NCI-H1694 (cell line): ENCODE measurements at regions not wholly inside any gene's neighbourhood (a gene's known extent, or its start where the extent isn't known, plus 50 kb on each side); places are given as distances from the start of the nearest gene placed in this dataset.
A peak's percentile ranks its signal among the peaks of the same experiment; 100 is the strongest.

Experiments used
- DNase-seq: peaks from one replicate; lab custom pipeline; 2025; lab: John Stamatoyannopoulos, UW

DNA sequence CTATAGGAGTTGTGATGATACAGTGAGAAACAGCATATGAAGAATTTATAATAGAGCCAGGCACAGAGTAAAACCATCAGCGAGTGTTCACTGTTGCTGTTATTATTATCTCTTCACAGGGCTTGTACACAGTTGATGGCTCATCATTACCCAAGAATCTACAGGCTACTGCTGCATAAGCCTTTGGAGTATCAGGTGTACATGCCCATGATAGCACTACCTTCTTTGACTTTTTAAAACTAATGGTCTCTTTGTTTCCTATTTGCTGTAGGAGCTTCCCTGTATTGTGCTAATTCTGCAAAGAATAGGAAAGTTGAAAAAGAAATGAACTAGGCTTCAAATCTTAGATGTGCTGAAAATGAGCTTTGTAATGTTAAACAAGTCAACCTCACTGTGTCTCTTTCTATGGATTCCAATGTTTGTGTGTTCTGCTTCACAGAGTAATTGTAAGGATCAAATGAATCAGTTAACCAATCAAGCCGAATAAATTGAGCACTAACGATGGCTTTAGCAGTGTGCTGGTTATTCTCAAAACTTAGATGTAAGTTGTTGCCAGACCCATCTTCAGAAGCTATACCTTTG, 138.8 kb downstream of the TUSC7 start:
- DNase-seq: no peak

DNA sequence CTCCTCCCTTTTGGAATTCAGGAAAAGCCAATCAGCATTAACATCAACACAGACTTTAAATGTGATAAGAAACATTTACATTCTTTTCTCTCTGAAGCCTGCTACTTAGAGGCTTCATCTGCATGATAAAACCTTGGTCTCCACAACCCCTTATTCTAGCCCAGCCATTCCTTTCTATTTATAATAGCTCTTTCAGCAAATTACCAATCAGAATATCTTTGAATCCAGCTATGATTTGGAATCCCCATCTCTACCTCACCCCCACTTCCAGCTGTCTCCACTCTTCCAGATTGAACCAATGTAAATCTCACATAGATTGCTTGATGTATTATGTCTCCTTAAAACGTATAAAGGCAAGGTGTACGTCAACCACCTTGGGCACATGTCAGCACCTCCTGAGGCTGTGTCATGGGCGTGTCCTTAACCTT, 139.7 kb downstream of the TUSC7 start:
- no peak for DNase-seq

DNA sequence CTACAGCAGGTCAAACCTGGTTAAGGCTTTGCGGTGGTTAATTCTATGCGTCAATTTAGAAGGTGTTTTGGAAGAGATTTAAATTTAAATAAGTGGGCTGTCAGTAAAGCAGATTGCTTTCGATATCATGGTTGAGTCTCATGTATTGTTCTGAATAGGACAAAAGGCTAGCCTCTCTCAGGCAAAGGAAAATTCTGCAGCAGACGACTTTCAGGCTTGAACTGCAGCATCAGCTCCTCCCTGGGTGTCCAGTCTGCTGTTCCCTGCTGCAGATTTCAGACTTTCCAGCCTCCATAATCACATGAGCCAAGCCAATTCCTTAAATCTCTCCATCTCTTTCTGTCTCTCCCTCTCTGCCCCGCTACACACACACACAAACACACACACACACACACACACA, 143.2 kb downstream of the TUSC7 start:
- DNase-seq: no peak

DNA sequence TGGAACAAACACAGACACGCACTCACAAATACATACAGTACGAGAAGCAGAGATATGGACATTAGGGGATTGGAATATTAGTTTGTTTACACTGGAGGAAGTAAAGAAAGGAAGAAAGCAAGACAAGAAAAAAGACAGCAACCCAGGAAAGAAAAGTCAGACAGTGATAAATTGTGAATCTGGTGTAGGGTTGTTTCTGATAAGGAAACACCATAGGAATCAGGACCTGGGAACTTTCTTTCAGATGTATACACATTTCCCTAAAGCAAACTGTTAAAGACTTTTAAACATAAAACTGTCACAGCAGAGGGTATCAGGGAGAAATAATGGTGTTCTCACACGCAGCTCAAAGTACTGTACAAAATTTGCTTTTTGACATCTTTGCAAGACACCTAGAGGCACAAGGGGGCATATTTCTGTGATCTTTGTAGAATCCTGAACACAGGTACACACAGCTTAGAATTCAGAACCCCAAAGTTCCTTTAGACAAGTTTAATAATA, 153.7 kb downstream of the TUSC7 start:
- no peak for DNase-seq

DNA sequence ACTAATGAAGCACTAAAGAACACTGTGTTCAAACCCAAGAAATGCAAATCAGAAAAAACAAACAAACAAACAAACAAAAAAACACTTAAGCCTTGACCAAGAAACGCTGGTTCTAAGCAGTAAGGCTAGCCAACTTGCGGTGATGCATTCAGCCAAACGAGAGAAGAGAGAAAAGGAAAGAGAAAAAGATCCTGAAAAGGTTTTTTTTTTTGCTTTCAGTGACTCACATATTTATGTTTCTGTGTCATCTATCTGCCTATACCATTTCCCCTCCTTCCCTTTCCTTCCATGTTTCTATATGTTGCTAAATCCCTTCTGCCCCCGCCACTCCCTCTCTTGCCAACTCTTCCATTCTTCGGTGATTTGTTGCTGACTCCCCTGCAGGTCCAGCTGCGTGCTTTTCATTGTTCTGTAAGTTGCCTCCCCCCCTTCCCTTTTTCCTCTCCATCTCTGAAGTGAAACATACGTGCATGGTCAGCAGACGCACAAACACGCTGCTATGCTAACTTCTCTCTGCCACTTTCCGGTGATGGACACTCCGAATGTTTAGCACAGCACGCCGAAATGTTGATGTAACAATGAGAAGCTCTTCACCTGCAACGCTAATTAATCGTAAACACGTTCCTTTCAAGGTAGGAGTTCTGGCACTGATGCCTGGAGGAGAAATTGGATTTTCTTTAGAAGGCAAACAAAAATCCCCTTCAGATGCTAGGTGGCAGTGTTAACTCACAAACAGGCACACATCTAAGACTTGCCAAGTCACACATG, 154.4 kb downstream of the TUSC7 start:
- peak; percentile 15 for DNase-seq

DNA sequence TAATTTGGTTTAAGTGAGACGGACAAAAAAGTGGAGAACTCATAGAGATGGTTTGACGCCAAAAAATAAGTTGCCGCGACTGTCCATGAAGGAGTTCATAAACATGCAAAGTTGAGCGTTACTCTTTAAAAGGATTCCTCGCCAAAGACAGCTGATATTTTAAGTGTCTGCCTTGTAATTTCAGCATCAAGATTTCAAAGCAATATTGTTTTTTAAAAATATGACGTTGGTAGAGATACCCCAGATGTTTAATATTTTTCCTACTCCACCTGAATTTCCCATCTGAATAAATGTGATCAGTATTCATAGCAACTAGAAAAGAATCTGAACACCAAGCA, 155.0 kb downstream of the TUSC7 start:
- no peak for DNase-seq

DNA sequence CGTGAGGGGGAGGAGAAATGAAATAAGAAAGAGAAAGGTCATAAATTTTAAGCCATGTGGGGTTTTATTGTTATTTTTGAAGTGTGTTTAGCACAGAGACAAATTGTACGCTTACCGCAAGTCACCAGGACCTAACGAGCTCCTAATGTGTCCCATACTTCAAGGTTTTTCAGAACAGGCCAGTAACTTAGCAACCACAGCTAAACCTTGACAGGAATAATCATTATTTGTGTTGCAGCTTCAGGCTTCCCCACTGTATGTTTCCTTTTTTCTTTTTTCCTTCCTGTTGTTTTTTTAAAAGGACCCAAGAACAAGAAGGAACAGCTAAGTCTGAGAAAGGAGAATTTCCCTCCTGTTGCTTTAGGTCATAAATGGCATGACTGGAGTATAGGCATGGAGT, 160.8 kb downstream of the TUSC7 start:
- DNase-seq: no peak

DNA sequence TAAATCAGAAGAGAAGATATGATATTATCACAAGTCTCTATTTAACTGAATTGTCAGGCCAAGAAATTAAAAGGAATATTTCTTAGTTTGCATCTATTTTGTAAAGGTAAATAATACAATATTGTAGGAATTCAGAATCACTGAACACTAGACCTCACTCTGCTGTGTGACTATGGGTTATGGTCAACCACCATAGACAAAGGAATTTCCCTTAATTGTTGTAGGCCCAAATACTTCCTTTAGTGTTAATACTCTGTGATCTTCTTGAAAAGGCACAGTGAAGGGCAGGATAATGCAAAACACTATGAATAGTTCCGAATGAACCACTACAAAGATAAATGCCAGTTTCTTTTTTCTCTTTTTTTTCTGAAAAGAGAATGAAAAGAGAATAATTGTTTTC, 162.3 kb downstream of the TUSC7 start:
- no peak for DNase-seq

DNA sequence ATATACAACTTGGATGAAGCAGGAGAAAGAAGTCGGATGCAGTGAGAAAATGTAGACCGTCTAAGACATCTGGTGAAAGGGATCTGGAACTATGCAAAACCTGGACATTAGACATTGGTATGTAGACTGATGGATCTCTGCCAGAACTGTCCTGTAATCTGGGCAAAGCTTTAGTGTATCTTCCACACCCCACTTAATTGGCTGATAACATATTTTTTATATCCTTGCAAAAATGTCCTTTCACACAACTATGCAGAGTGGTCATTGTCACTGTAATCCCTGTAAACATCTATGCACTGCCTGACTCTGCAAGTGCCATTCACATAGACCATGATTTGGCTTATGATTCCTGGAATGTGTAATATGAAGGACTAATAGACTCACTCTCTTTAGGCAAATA, 163.1 kb downstream of the TUSC7 start:
- no peak for DNase-seq

DNA sequence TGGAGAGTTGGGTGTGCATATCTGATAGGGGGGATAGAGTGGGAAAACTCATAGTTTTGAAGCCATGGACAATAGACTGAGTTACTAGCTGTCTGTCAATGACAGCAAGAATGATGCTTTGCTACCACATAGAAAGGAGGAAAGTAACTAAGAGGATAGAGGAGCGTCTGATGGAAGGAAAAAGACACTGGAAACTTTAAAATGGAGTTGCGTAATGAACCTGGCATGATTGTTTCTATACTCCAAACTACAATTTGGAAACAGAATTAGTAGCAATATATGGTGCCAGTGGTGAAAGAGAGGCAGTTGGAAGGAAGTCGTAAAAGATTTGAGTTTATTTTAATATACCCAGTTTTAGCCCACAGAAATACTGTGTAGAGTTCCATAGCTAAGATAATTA, 163.6 kb downstream of the TUSC7 start:
- DNase-seq: no peak

DNA sequence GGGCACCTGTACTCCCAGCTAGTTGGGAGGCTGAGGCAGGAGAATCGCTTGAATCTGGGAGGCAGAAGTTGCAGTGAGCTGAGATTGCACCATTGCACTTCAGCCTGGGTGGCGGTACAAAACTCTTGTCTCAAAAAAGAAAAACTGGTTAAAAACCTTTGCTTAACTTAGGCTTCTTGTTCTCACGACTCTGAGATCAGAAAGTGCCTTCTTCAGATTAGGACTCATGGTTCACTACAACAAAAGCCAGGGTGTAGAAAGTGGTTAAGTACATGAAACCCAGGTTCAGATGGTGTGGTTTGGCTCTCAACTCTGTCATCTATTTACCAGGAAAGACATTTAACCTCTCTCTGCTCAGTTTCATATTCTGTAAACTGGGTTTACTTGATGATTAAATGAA, 168.4 kb downstream of the TUSC7 start:
- no peak for DNase-seq

DNA sequence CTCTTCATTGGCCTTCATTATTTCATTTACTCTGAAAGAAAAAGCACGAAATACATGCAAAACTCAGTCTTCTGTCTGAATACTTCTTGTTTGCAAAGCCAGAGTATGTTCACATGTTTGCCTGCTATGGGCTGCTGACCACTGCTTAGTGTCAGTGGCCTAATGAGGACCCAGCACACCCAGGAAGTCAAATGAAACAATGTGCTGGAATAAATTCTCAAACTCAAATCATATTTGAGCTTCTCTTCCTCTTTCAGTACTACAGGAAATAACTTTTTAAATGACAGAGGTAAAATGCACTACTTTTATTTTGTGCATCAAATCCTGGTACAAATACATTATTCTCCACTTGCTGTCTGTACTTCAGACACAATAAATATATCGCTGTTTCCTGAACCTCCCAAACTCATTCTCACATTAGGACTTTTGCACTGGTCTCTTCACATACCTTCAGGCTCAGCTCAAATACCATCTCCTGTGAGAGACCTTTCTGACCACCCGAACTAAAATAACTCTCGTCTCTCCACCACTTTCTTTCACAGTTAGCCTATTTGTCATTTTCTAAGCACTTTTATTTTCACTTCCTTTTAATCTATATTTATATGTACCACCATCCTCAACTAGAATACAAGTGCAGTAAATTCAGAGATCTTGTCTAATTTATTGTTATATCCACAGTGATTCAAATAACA, 176.8 kb downstream of the TUSC7 start:
- DNase-seq: no peak

DNA sequence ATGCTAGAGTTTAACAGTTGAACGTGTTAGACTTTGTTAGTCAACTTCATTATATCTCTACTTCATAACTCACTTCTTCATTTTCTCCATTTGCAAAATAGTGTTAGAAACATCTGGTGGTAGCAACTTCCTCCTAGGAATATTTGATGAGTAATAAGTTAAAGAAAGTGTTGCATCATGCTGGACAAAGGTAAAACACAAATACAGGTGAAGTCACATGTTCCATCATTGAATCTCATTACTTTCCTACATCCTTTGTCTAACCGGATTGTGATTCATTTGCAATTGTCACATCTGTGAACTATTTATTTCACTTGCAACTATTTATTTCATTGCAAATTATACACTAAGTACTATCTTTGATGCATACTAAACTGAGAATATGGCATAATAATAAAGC, 186.5 kb downstream of the TUSC7 start:
- no peak for DNase-seq

DNA sequence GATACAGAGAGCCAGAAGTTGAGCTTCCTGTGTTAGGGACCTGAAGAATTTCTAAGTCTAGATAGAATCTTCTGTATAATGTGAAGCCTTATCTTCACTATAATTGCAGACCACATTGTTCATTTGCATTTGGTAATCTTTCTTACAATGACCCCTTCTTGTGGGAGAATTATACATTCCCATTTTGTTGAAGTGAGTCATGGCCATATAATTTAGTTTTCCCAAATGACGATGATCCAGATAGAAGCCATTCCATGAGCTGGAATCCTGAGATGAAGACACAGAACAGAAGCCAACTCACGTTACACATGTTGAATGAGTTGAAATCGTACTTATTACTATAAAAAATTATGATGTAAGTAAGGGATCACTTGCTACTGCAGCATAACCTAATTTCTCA, 187.8 kb downstream of the TUSC7 start:
- DNase-seq: no peak

DNA sequence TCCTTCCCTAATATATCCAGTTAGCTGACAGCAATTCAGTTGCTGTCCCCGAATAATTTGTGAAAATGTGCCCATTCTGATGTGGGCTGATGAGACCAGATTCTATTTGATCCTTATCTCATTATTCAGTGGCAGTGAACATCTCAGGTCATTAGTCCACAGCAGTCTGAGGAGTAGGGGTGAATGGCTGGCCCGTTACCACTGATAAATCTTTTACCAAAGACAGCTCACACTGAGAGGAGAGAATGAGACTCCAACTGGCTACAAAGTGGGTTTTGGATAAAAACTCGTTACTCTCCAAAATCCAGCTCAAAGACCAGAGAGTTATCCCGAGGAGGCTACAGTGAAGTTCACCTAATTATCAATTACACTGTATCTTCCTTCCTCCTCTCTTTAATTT, 189.7 kb downstream of the TUSC7 start:
- DNase-seq: no peak

DNA sequence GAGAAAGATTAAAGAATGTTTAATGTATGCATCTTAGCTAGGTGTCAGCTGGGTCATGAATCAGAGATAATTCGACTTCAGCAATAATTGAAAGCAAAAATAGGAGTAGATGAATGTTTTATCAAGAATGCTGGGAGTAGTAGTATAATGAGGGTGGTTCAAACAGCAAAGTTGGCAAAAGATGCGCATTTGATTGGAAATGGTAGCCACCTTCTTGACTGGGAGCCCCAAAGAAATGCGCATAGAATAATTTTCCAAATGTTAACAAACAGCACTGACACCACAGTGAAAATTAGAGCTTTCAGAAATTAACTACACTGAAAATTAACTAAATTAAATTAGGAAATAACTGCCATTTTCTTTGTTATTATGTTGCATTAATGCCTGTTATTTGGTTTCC, 195.8 kb downstream of the TUSC7 start:
- no peak for DNase-seq

DNA sequence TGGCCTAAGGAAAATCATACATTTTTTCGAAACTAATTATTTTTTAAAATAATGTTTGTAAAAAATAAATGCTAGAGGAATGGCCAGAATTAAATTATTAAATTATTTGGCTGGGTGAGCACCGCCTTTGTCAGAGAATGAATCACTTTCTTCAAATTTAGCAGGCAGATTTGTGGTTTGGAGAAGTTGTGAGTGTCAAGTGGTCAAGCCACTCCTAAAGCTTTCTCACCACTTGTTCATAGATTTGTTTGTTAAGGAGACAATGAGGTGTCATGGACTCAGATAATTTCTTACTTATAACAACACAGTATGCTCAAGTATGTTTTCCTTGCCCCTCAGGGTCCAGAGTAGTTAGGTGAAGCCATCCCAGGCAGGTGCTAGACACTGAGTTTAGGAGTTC, 196.2 kb downstream of the TUSC7 start:
- no peak for DNase-seq

DNA sequence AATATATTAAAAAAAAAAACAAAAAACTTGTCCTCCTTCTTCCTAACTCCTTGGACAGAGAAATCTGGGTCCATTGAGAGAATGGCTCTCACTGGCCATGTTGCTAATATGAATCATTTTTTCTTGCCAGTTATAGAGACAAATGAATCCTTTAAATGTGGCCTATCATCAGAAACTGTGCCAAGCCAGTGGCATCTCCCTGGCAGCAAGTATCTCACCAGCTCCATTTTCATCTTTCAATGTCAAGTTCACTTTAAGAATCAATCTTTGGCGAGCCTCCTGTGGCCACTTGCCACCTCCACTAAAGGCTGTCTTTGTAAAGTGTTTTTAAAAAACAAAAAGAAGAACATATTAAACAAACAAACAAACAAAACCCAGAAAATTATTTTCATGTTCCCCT, 202.5 kb downstream of the TUSC7 start:
- DNase-seq: no peak

DNA sequence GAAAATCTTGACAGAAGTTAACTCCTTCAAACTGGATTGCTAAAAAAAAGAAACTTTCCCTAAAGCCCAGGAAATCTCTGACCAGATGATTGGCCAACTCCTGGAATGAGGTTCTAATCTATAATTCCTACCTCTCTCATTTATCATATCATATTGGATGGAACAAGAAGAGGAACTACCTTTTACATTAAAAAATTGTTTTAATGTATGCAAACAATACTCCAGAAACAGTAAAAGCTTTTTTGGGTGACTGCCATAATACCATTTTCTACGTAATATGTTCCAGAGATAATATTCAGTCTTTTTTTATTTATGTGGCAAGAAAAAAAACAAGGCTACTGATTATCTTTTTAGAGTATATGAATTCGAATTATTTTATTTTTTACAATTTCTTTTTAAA, 204.4 kb downstream of the TUSC7 start:
- no peak for DNase-seq

DNA sequence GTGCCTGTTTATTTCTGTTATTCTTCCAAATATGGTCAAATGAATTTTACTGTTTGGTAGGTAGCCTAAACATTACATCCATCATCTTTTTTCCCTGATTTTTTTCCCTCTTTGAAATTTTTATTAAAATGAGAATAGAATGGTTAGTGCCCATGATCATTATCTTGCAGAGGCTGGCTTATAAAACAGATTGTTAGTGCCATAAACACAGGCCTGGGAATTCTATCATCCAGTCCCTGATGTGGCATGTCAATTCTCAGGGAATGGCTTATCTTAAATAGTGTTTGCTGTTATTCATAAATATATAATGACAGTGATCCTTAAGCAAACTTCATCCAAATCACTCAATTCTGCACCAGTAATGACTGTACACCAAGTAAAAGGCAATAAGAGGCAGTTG, 207.3 kb downstream of the TUSC7 start:
- DNase-seq: no peak

DNA sequence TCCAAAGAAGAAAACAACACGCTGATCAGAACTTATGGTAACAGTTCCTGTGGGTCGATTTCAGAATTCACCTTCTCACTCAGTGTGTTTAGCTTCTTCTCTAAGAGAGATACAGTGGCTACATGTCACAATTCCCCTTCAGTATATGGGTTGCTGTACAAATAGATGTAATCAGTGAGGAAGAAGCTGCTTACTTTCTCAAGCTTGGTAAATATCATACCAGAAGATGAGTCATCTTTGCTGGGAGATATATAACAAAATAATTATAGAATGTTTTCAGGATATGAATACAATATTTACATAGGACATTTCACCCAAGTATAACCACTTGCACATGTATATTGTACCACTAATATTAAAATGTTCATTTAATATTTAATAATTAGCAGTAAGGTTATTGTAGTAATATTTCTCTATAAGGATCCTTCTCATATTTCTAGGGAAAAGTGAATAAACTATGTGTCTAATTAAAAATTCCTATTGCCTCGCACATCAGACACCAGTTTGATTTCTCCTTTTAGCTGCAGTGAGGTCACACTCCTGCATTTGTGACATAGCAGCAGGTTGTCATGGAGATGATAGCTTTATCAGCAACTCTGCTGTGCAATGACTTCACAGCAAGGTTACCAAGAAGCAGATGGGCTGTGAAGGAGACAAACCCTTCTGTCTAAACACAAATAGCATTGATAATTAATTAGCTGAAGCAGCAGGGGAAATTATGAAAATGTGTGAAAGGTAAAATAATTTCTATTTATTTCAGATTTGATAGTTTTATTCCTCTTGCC, 211.4 kb downstream of the TUSC7 start:
- no peak for DNase-seq

DNA sequence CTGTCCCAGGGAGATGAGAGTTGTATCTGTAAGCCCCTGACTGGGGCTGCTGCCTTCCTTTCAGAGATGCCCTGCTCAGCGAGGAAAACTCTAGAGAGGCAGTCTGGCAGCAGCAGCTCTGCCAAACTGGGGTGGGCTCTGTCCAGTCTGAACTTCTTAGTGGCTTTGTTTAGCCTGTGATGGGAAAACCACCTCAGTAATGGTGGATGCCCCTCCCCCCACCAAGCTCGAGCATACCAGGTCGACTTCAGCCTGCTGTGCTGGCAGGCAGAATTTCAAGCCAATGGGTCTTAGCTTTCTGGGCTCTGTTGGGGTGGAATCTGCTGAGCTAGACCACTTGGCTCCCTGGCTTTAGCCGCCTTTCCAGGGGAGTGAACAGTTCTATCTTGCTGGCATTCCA, 218.3 kb downstream of the TUSC7 start:
- DNase-seq: no peak
